HCT116 (cell line): ENCODE measurements at regions not wholly inside any gene's neighbourhood (a gene's known extent, or its start where the extent isn't known, plus 50 kb on each side); places are given as distances from the start of the nearest gene placed in this dataset.
"Not testable (repeated sequence)": the region's sequence is repeated elsewhere in the genome, so short reads cannot be mapped to it uniquely, and the experiment has no call there.

ENCODE experiments used
- ATAC-seq: fragments of 200-7000 bp; cut with Tn5 transposase; 2 replicates; pipeline ENCODE4 v1.9.1; 2020; ENCODE audit warnings: mild to moderate bottlenecking, moderate library complexity
- BruUV-seq: library from RNA; stranded (reverse); fragments of 400-500 nt; replicated peaks from 2 replicates; lab custom pipeline; 2021; lab: Mats Ljungman, UMichigan
- CTCF ChIA-PET: fragments of 300-600 bp; sonication (Branson Sonifier 250); formaldehyde crosslinking; loops from one replicate; lab custom pipeline; 2021; ENCODE audit warnings: antibody characterized with exemption; lab: Charles Lee
- POLR2A ChIA-PET: fragments of 300-600, 350-600 bp; sonication (Branson Sonifier 250); formaldehyde crosslinking; loops from one replicate; lab custom pipeline; 2021; ENCODE audit warnings: antibody characterized with exemption; lab: Charles Lee
- RAD21 ChIA-PET, 2 experiments: fragments of 300-600 bp; sonication (Branson Sonifier 250); formaldehyde crosslinking; loops; one replicate each; lab custom pipeline; 2023; ENCODE audit warnings: low total read pairs in 2 of 2; ENCODE audit not compliant: uncharacterized antibody in 2 of 2, unreplicated experiment in 2 of 2, low non-redundant PET in 1 of 2; lab: Charles Lee
- DNase-seq: peaks from one replicate; pipeline ENCODE4 v3.0.0-alpha.2; 2010; ENCODE audit warnings: low read depth, low spot score
- H2AFZ ChIP-seq: fragments of 200-600 bp; shearing (Covaris generic), sonication (generic); 2 replicates; pipeline ENCODE4 v1.6.1; 2017; ENCODE audit warnings: low read depth, mixed run types, mixed read lengths, antibody characterized with exemption, low read length; ENCODE audit not compliant: poor library complexity, severe bottlenecking
- H3K27ac ChIP-seq: 2 replicates; pipeline ENCODE4 v1.5.1; 2012; ENCODE audit warnings: low read depth, low read length
- H3K27me3 ChIP-seq: fragments of 200-600 bp; sonication (generic); 2 replicates; pipeline ENCODE4 v1.6.1; 2016; ENCODE audit warnings: mixed run types, low read length, mixed read lengths; ENCODE audit not compliant: insufficient read depth
- H3K36me3 ChIP-seq, 2 experiments: fragments of 200-500 bp in 1 of 2; fragments of 200-600 bp in 1 of 2; sonication (Bioruptor generic) in 1 of 2; sonication (generic) in 1 of 2; 2 replicates each; pipeline versions ENCODE4 v1.5.1 to v1.6.1; 2014 to 2016; ENCODE audit warnings: low read length in 2 of 2, inconsistent platforms in 1 of 2, mixed read lengths in 1 of 2, mixed run types in 1 of 2; ENCODE audit not compliant: insufficient read depth in 2 of 2, control insufficient read depth in 1 of 2
- H3K4me1 ChIP-seq, 2 experiments: fragments of 200-600 bp in 1 of 2; sonication (generic) in 1 of 2; 2 replicates each; pipeline versions ENCODE4 v1.5.1 to v1.6.1; 2012 to 2017; ENCODE audit warnings: low read length in 2 of 2, inconsistent platforms in 1 of 2, mild to moderate bottlenecking in 1 of 2, mixed read lengths in 1 of 2, mixed run types in 1 of 2, moderate library complexity in 1 of 2; ENCODE audit not compliant: insufficient read depth in 2 of 2, control insufficient read depth in 1 of 2
- H3K4me2 ChIP-seq: fragments of 200-600 bp; sonication (generic); 2 replicates; pipeline ENCODE4 v1.6.1; 2017; ENCODE audit warnings: mixed run types, low read length, mixed read lengths
- H3K4me3 ChIP-seq, 2 experiments: fragments of 200-600 bp in 1 of 2; sonication (generic) in 1 of 2; replicated peaks in 1 of 2; 2 replicates each; pipeline ENCODE4 v1.5.1; 2011 to 2016; ENCODE audit warnings: low read length in 2 of 2, control low read depth in 1 of 2, low read depth in 1 of 2, mild to moderate bottlenecking in 1 of 2, mixed read lengths in 1 of 2, mixed run types in 1 of 2
- H3K79me2 ChIP-seq: fragments of 200-600 bp; sonication (generic); 2 replicates; pipeline ENCODE4 v1.6.1; 2017; ENCODE audit warnings: mild to moderate bottlenecking, mixed run types, low read length, moderate library complexity, mixed read lengths; ENCODE audit not compliant: insufficient read depth
- H3K9ac ChIP-seq: fragments of 200-600 bp; sonication (generic); 2 replicates; pipeline ENCODE4 v1.6.1; 2016; ENCODE audit warnings: low read length, mixed read lengths
- H3K9me2 ChIP-seq: fragments of 200-600 bp; sonication (generic), shearing (Covaris generic); 2 replicates; pipeline ENCODE4 v1.6.1; 2017; ENCODE audit warnings: mixed run types, mild to moderate bottlenecking, moderate library complexity; ENCODE audit not compliant: insufficient read depth
- H3K9me3 ChIP-seq, 2 experiments: fragments of 200-500 bp in 1 of 2; fragments of 200-600 bp in 1 of 2; sonication (Bioruptor generic) in 1 of 2; sonication (generic) in 1 of 2; 2 replicates each; pipeline ENCODE4 v1.6.1; 2014 to 2017; ENCODE audit warnings: low read length in 2 of 2, mixed read lengths in 2 of 2, inconsistent platforms in 1 of 2, low read depth in 1 of 2, mild to moderate bottlenecking in 1 of 2, mixed run types in 1 of 2, moderate library complexity in 1 of 2; ENCODE audit not compliant: control insufficient read depth in 1 of 2, insufficient read depth in 1 of 2
- H4K20me1 ChIP-seq: fragments of 200-600 bp; sonication (generic), shearing (Covaris generic); 2 replicates; pipeline ENCODE4 v1.6.1; 2017; ENCODE audit warnings: mixed run types, mild to moderate bottlenecking, moderate library complexity; ENCODE audit not compliant: insufficient read depth
- ELF1 ChIP-seq: IDR thresholded peaks from 2 replicates; pipeline ENCODE4 v1.6.1; 2012; ENCODE audit warnings: low read depth, borderline replicate concordance
- EZH2 ChIP-seq: fragments of 200-600 bp; sonication (generic); IDR thresholded peaks from 2 replicates; pipeline ENCODE4 v1.6.1; 2017; ENCODE audit warnings: antibody characterized with exemption, mixed run types
- POLR2AphosphoS5 ChIP-seq: IDR thresholded peaks from 2 replicates; pipeline ENCODE4 v1.6.1; 2011; ENCODE audit warnings: mild to moderate bottlenecking, low read depth, low read length, moderate library complexity
- YY1 ChIP-seq: IDR thresholded peaks from 2 replicates; pipeline ENCODE4 v1.6.1; 2011; ENCODE audit warnings: low read length, low read depth, moderate library complexity, mild to moderate bottlenecking; ENCODE audit not compliant: insufficient replicate concordance; ENCODE audit errors: extremely low read depth
- intact Hi-C: fragments of 100-400 bp; cut with micrococcal nuclease; formaldehyde crosslinking; loops from 2 replicates; pipeline ENCODE4 v1.10.0; 2022

GRCh38 chr1:4186486-4186885 lies 286.4 kb upstream of the C1orf174 start:
- RAD21 ChIA-PET, H3K9me2 ChIP-seq, CTCF ChIA-PET, H3K9ac ChIP-seq, H3K9me3 ChIP-seq, H4K20me1 ChIP-seq, H3K27ac ChIP-seq, ATAC-seq, H3K4me3 ChIP-seq, H3K36me3 ChIP-seq, H2AFZ ChIP-seq, BruUV-seq, DNase-seq, intact Hi-C loops, H3K27me3 ChIP-seq, POLR2A ChIA-PET, H3K4me2 ChIP-seq, H3K4me1 ChIP-seq, H3K79me2 ChIP-seq: not testable (repeated sequence)

- H3K9ac ChIP-seq, result no peak overlapping the region
- no peaks in the 10 kb centered on the region for H3K4me1 ChIP-seq
- POLR2A ChIA-PET, result no interaction called here
- CTCF ChIA-PET, result no interaction called here
- H2AFZ ChIP-seq, result no peak overlapping the region
- H4K20me1 ChIP-seq, result no peaks in the 10 kb centered on the region; the same call in 1 of the 2 replicates
- RAD21 ChIA-PET, result no interaction called here
- H3K79me2 ChIP-seq, result no peaks in the 10 kb centered on the region
- H3K27ac ChIP-seq, result no peak overlapping the region
- TF ChIP-seq ELF1 (no peak), YY1 (no peak), EZH2 (no peak), POLR2AphosphoS5 (no peak)
- no peak for ATAC-seq
- H3K4me2 ChIP-seq, result no peak overlapping the region
- no peaks in the 10 kb centered on the region for H3K36me3 ChIP-seq
- intact Hi-C loops, result no loop called here
- DNase-seq, result no peak
- H3K9me3 ChIP-seq, result no peaks in the 10 kb centered on the region; a peak in 1 of 4 replicates
- no peak overlapping the region for H3K4me3 ChIP-seq
- H3K27me3 ChIP-seq, result no peaks in the 10 kb centered on the region
- no peaks in the 10 kb centered on the region for H3K9me2 ChIP-seq
- no TSS peak for BruUV-seq
Measured at GRCh38 chr1:4203501-4203900, 303.4 kb upstream of the C1orf174 start.
